ENCODE measurements at regions not wholly inside any gene's neighbourhood (a gene's known extent, or its start where the extent isn't known, plus 50 kb on each side); places are given as distances from the start of the nearest gene placed in this dataset.
"Not testable (repeated sequence)": the region's sequence is repeated elsewhere in the genome, so short reads cannot be mapped to it uniquely, and the experiment has no call there.

- H3K4me1 ChIP-seq (ENCODE audit: control insufficient read depth, insufficient read depth, low read length): peaks cover 3% of the 10 kb centered on the region
- H3K27ac ChIP-seq (ENCODE audit: low read length): peak overlapping the region; percentile 36
- no peaks in the 10 kb centered on the region for H3K9me3 ChIP-seq (ENCODE audit: control insufficient read depth, low read depth, low read length)
- no peaks in the 10 kb centered on the region for H3K27me3 ChIP-seq (ENCODE audit: control insufficient read depth, insufficient read depth, low read length)
- H3K4me3 ChIP-seq (ENCODE audit: low read length): peak overlapping the region; percentile 10
- H3K36me3 ChIP-seq (ENCODE audit: control insufficient read depth, insufficient read depth, low read length): no peaks in the 10 kb centered on the region
- no CpG with 5 or more reads among the region's 26 CpGs for WGBS (ENCODE audit: insufficient coverage, low lambda C conversion rate)
- DNase-seq: peak; percentile 44 to 55
These were observed 134.1 kb upstream of the GDF10 start for GRCh38 chr10:47165711-47166404.

GRCh38 chr10:47166405-47166777 is 133.6 kb upstream of the GDF10 start:
- WGBS (ENCODE audit: insufficient coverage, low lambda C conversion rate): no CpG with 5 or more reads among the region's 7 CpGs
- Histone ChIP-seq H3K27me3 (ENCODE audit: control insufficient read depth, insufficient read depth, low read length) (no peaks in the 10 kb centered on the region), H3K36me3 (ENCODE audit: control insufficient read depth, insufficient read depth, low read length) (no peaks in the 10 kb centered on the region), H3K4me1 (ENCODE audit: control insufficient read depth, insufficient read depth, low read length) (peaks cover 3% of the 10 kb centered on the region), H3K9me3 (ENCODE audit: control insufficient read depth, low read depth, low read length) (no peaks in the 10 kb centered on the region), H3K27ac (ENCODE audit: low read length) (no peak overlapping the region), H3K4me3 (ENCODE audit: low read length) (no peak overlapping the region)
- no peak for DNase-seq

- not testable (repeated sequence) for H3K27ac ChIP-seq (ENCODE audit: low read length); DNase-seq; H3K4me1 ChIP-seq (ENCODE audit: control insufficient read depth, insufficient read depth, low read length); H3K9me3 ChIP-seq (ENCODE audit: control insufficient read depth, low read depth, low read length); H3K4me3 ChIP-seq (ENCODE audit: low read length); H3K36me3 ChIP-seq (ENCODE audit: control insufficient read depth, insufficient read depth, low read length); H3K27me3 ChIP-seq (ENCODE audit: control insufficient read depth, insufficient read depth, low read length)
- WGBS (ENCODE audit: insufficient coverage, low lambda C conversion rate): no CpG with 5 or more reads among the region's 17 CpGs
These were observed 133.0 kb upstream of the GDF10 start for GRCh38 chr10:47166808-47167581.

GRCh38 chr10:47167591-47167990 is 132.4 kb upstream of the GDF10 start:
- no peaks in the 10 kb centered on the region for H3K27me3 ChIP-seq (ENCODE audit: control insufficient read depth, insufficient read depth, low read length)
- H3K9me3 ChIP-seq (ENCODE audit: control insufficient read depth, low read depth, low read length): no peaks in the 10 kb centered on the region
- H3K27ac ChIP-seq (ENCODE audit: low read length): no peak overlapping the region
- no peak for DNase-seq
- no peak overlapping the region for H3K4me3 ChIP-seq (ENCODE audit: low read length)
- H3K36me3 ChIP-seq (ENCODE audit: control insufficient read depth, insufficient read depth, low read length): no peaks in the 10 kb centered on the region
- 100% methylated on average over 1 of the region's 2 CpGs for WGBS (ENCODE audit: insufficient coverage, low lambda C conversion rate)
- H3K4me1 ChIP-seq (ENCODE audit: control insufficient read depth, insufficient read depth, low read length): peaks cover 3% of the 10 kb centered on the region

- no peak overlapping the region for H3K27ac ChIP-seq (ENCODE audit: low read length)
- no peaks in the 10 kb centered on the region for H3K9me3 ChIP-seq (ENCODE audit: control insufficient read depth, low read depth, low read length)
- no CpG with 5 or more reads among the region's 1 CpG for WGBS (ENCODE audit: insufficient coverage, low lambda C conversion rate)
- H3K4me1 ChIP-seq (ENCODE audit: control insufficient read depth, insufficient read depth, low read length): peaks cover 3% of the 10 kb centered on the region
- no peaks in the 10 kb centered on the region for H3K36me3 ChIP-seq (ENCODE audit: control insufficient read depth, insufficient read depth, low read length)
- DNase-seq: no peak
- no peak overlapping the region for H3K4me3 ChIP-seq (ENCODE audit: low read length)
- H3K27me3 ChIP-seq (ENCODE audit: control insufficient read depth, insufficient read depth, low read length): no peaks in the 10 kb centered on the region
These were observed 130.4 kb upstream of the GDF10 start for GRCh38 chr10:47169581-47169980.

- H3K27ac ChIP-seq (ENCODE audit: low read length): no peak overlapping the region
- H3K36me3 ChIP-seq (ENCODE audit: control insufficient read depth, insufficient read depth, low read length): no peaks in the 10 kb centered on the region
- H3K27me3 ChIP-seq (ENCODE audit: control insufficient read depth, insufficient read depth, low read length): no peaks in the 10 kb centered on the region
- no peaks in the 10 kb centered on the region for H3K9me3 ChIP-seq (ENCODE audit: control insufficient read depth, low read depth, low read length)
- DNase-seq: no peak
- H3K4me3 ChIP-seq (ENCODE audit: low read length): no peak overlapping the region
- no peaks in the 10 kb centered on the region for H3K4me1 ChIP-seq (ENCODE audit: control insufficient read depth, insufficient read depth, low read length)
- WGBS (ENCODE audit: insufficient coverage, low lambda C conversion rate): no CpG with 5 or more reads among the region's 6 CpGs
These were observed 126.0 kb upstream of the GDF10 start for GRCh38 chr10:47173929-47174442.

- Histone ChIP-seq H3K9me3 (ENCODE audit: control insufficient read depth, low read depth, low read length) (no peaks in the 10 kb centered on the region), H3K4me3 (ENCODE audit: low read length) (no peak overlapping the region), H3K36me3 (ENCODE audit: control insufficient read depth, insufficient read depth, low read length) (no peaks in the 10 kb centered on the region), H3K4me1 (ENCODE audit: control insufficient read depth, insufficient read depth, low read length) (no peaks in the 10 kb centered on the region), H3K27me3 (ENCODE audit: control insufficient read depth, insufficient read depth, low read length) (no peaks in the 10 kb centered on the region), H3K27ac (ENCODE audit: low read length) (no peak overlapping the region)
- DNase-seq: no peak
- WGBS (ENCODE audit: insufficient coverage, low lambda C conversion rate): 60% methylated on average over 1 of the region's 15 CpGs
These were observed 124.5 kb upstream of the GDF10 start for GRCh38 chr10:47175181-47176123.

- no peak for DNase-seq
- no peak overlapping the region for H3K4me3 ChIP-seq (ENCODE audit: low read length)
- no peak overlapping the region for H3K27ac ChIP-seq (ENCODE audit: low read length)
- H3K27me3 ChIP-seq (ENCODE audit: control insufficient read depth, insufficient read depth, low read length): no peaks in the 10 kb centered on the region
- 83% methylated on average over 1 of the region's 12 CpGs for WGBS (ENCODE audit: insufficient coverage, low lambda C conversion rate)
- no peaks in the 10 kb centered on the region for H3K9me3 ChIP-seq (ENCODE audit: control insufficient read depth, low read depth, low read length)
- no peaks in the 10 kb centered on the region for H3K4me1 ChIP-seq (ENCODE audit: control insufficient read depth, insufficient read depth, low read length)
- no peaks in the 10 kb centered on the region for H3K36me3 ChIP-seq (ENCODE audit: control insufficient read depth, insufficient read depth, low read length)
These were observed 123.6 kb upstream of the GDF10 start for GRCh38 chr10:47176206-47176902.

- Histone ChIP-seq H3K4me1 (ENCODE audit: control insufficient read depth, insufficient read depth, low read length) (no peaks in the 10 kb centered on the region), H3K4me3 (ENCODE audit: low read length) (no peak overlapping the region), H3K36me3 (ENCODE audit: control insufficient read depth, insufficient read depth, low read length) (no peaks in the 10 kb centered on the region), H3K9me3 (ENCODE audit: control insufficient read depth, low read depth, low read length) (no peaks in the 10 kb centered on the region), H3K27ac (ENCODE audit: low read length) (no peak overlapping the region), H3K27me3 (ENCODE audit: control insufficient read depth, insufficient read depth, low read length) (no peaks in the 10 kb centered on the region)
- WGBS (ENCODE audit: insufficient coverage, low lambda C conversion rate): no CpG with 5 or more reads among the region's 8 CpGs
- DNase-seq: no peak
These were observed 122.8 kb upstream of the GDF10 start for GRCh38 chr10:47176903-47177868.

Data from large intestine (tissue), 3 donors.